Neural cell (in vitro differentiated cells): ENCODE measurements at regions not wholly inside any gene's neighbourhood (a gene's known extent, or its start where the extent isn't known, plus 50 kb on each side); places are given as distances from the start of the nearest gene placed in this dataset.

Source experiments
- H2AFZ ChIP-seq: fragments of 200-600, 300-800 bp; sonication (generic), shearing (Covaris generic); 2 replicates; pipeline ENCODE4 v1.6.0; 2014; ENCODE audit warnings: low read depth, mild to moderate bottlenecking, antibody characterized with exemption, low read length, moderate library complexity
- H3F3A ChIP-seq: fragments of 200-600 bp; shearing (Covaris generic); 2 replicates; pipeline ENCODE4 v1.6.1; 2016; ENCODE audit warnings: mild to moderate bottlenecking, moderate library complexity, mixed read lengths, antibody characterized with exemption, low read length; ENCODE audit not compliant: insufficient read depth, poor library complexity, severe bottlenecking
- H3K27ac ChIP-seq: fragments of 200-600, 300-800 bp; sonication (generic), shearing (Covaris generic); 2 replicates; pipeline ENCODE4 v1.5.1; 2014; ENCODE audit warnings: mild to moderate bottlenecking, low read length, moderate library complexity
- H3K27me3 ChIP-seq: fragments of 300-800, 200-600 bp; sonication (generic), shearing (Covaris generic); 2 replicates; pipeline ENCODE4 v1.6.0; 2014; ENCODE audit warnings: mild to moderate bottlenecking, low read depth, low read length, moderate library complexity; ENCODE audit not compliant: insufficient read depth
- H3K36me3 ChIP-seq: fragments of 300-800, 200-600 bp; sonication (generic), shearing (Covaris generic); 2 replicates; pipeline ENCODE4 v1.5.1; 2014; ENCODE audit warnings: mild to moderate bottlenecking, antibody characterized with exemption, low read length, moderate library complexity; ENCODE audit not compliant: insufficient read depth
- H3K4me2 ChIP-seq: fragments of 300-800, 200-600 bp; sonication (generic), shearing (Covaris generic); 2 replicates; pipeline ENCODE4 v1.6.0; 2014; ENCODE audit warnings: mild to moderate bottlenecking, low read length
- H3K4me3 ChIP-seq: fragments of 300-800, 200-600 bp; sonication (generic), shearing (Covaris generic); 2 replicates; pipeline ENCODE4 v1.5.1; 2014; ENCODE audit warnings: mild to moderate bottlenecking, low read length, moderate library complexity
- H3K79me2 ChIP-seq: fragments of 200-600 bp; shearing (Covaris generic); replicated peaks from 2 replicates; pipeline ENCODE4 v1.6.0; 2014; ENCODE audit warnings: mild to moderate bottlenecking, low read length, moderate library complexity; ENCODE audit not compliant: insufficient read depth
- H3K9ac ChIP-seq: fragments of 300-800, 200-600 bp; sonication (generic), shearing (Covaris generic); 2 replicates; pipeline ENCODE4 v1.6.1; 2016; ENCODE audit warnings: mild to moderate bottlenecking, low read length, mixed read lengths
- H3K9me2 ChIP-seq: fragments of 200-600 bp; shearing (Covaris generic); 2 replicates; pipeline ENCODE4 v1.6.1; 2016; ENCODE audit warnings: mild to moderate bottlenecking, low read length, mixed read lengths; ENCODE audit not compliant: insufficient read depth
- H3K9me3 ChIP-seq: fragments of 200-600, 300-800 bp; sonication (generic), shearing (Covaris generic); 2 replicates; pipeline ENCODE4 v1.6.1; 2016; ENCODE audit warnings: mild to moderate bottlenecking, mixed run types, low read length, moderate library complexity, mixed read lengths
- H4K20me1 ChIP-seq: fragments of 200-600 bp; shearing (Covaris generic); 2 replicates; pipeline ENCODE4 v1.6.1; 2016; ENCODE audit warnings: mild to moderate bottlenecking, mixed run types; ENCODE audit not compliant: insufficient read depth
- CTCF ChIP-seq: fragments of 450-650 bp; IDR thresholded peaks from 2 replicates; pipeline ENCODE4 v1.5.1; 2014; ENCODE audit warnings: antibody characterized with exemption, mild to moderate bottlenecking, moderate library complexity; ENCODE audit not compliant: poor library complexity, severe bottlenecking
- EP300 ChIP-seq: fragments of 450-650 bp; conservative IDR thresholded peaks from 2 replicates; pipeline ENCODE4 v1.6.1; 2014; ENCODE audit warnings: antibody characterized with exemption, mild to moderate bottlenecking, moderate library complexity; ENCODE audit not compliant: poor library complexity, severe bottlenecking
- EZH2 ChIP-seq: fragments of 200-600, 300-800 bp; shearing (Covaris generic), sonication (generic); IDR thresholded peaks from 2 replicates; pipeline ENCODE4 v1.6.1; 2014; ENCODE audit warnings: antibody characterized with exemption, low read length, borderline replicate concordance, mild to moderate bottlenecking; ENCODE audit not compliant: insufficient read depth, poor library complexity, severe bottlenecking
- MXI1 ChIP-seq: fragments of 450-650 bp; conservative IDR thresholded peaks from 2 replicates; pipeline ENCODE4 v1.6.1; 2014; ENCODE audit warnings: antibody characterized with exemption, mild to moderate bottlenecking; ENCODE audit not compliant: poor library complexity, severe bottlenecking
- POLR2AphosphoS5 ChIP-seq: IDR thresholded peaks from 2 replicates; pipeline ENCODE4 v1.6.1; 2012
- RAD21 ChIP-seq: fragments of 450-650 bp; conservative IDR thresholded peaks from 2 replicates; pipeline ENCODE4 v1.6.1; 2014; ENCODE audit warnings: antibody characterized with exemption, mild to moderate bottlenecking, moderate library complexity
- REST ChIP-seq: IDR thresholded peaks from 2 replicates; pipeline ENCODE4 v1.6.1; 2012; ENCODE audit warnings: borderline replicate concordance
- SMC3 ChIP-seq: fragments of 450-650 bp; conservative IDR thresholded peaks from 2 replicates; pipeline ENCODE4 v1.6.1; 2014; ENCODE audit warnings: antibody characterized with exemption, mild to moderate bottlenecking, moderate library complexity; ENCODE audit not compliant: poor library complexity
- TAF1 ChIP-seq: IDR thresholded peaks from 2 replicates; pipeline ENCODE4 v1.6.1; 2012; ENCODE audit warnings: low read depth

- Histone ChIP-seq H3K27ac (no peak overlapping the region), H3K27me3 (no peaks in the 10 kb centered on the region), H4K20me1 (no peaks in the 10 kb centered on the region), H3K79me2 (no peaks in the 10 kb centered on the region), H3K9me3 (no peaks in the 10 kb centered on the region), H3K4me3 (no peak overlapping the region), H3K9ac (no peak overlapping the region), H2AFZ (no peak overlapping the region), H3K36me3 (no peaks in the 10 kb centered on the region), H3K9me2 (no peaks in the 10 kb centered on the region), H3K4me2 (no peak overlapping the region), H3F3A (no peaks in the 10 kb centered on the region)
- TF ChIP-seq MXI1 (no peak), RAD21 (no peak), POLR2AphosphoS5 (no peak), EP300 (no peak), CTCF (no peak), SMC3 (no peak), TAF1 (no peak), EZH2 (no peak), REST (no peak)
Measured at GRCh38 chr17:13311306-13311705, 290.4 kb downstream of the HS3ST3A1 start.

- Histone ChIP-seq H3K9me2 (no peaks in the 10 kb centered on the region), H3F3A (no peaks in the 10 kb centered on the region)
Measured at GRCh38 chr17:13310858-13311257, 290.9 kb downstream of the HS3ST3A1 start.

More at GRCh38 chr17:13310858-13311257, 290.9 kb downstream of the HS3ST3A1 start:
- Histone ChIP-seq H2AFZ (no peak overlapping the region), H3K36me3 (no peaks in the 10 kb centered on the region), H3K9me3 (no peaks in the 10 kb centered on the region), H3K27me3 (no peaks in the 10 kb centered on the region), H3K4me2 (no peak overlapping the region), H4K20me1 (no peaks in the 10 kb centered on the region), H3K27ac (no peak overlapping the region), H3K9ac (no peak overlapping the region), H3K79me2 (no peaks in the 10 kb centered on the region), H3K4me3 (no peak overlapping the region)
- TF ChIP-seq MXI1: no peak
- TF ChIP-seq POLR2AphosphoS5: no peak
- TF ChIP-seq RAD21: no peak
- TF ChIP-seq REST: no peak
- no peak for TF ChIP-seq EZH2
- no peak for TF ChIP-seq SMC3
- no peak for TF ChIP-seq EP300
- no peak for TF ChIP-seq TAF1
- TF ChIP-seq CTCF: no peak
